Trophoblast cell (in vitro differentiated cells and primary cell): ENCODE measurements at regions not wholly inside any gene's neighbourhood (a gene's known extent, or its start where the extent isn't known, plus 50 kb on each side); places are given as distances from the start of the nearest gene placed in this dataset.

Experiments
- DNase-seq, 2 donors: peaks; one replicate each; pipeline ENCODE4 v3.0.0-alpha.2; 2016
- H2AFZ ChIP-seq: 2 replicates; pipeline ENCODE4 v1.6.1; 2013; ENCODE audit warnings: low read length, moderate library complexity, mild to moderate bottlenecking; ENCODE audit not compliant: insufficient read depth, poor library complexity
- H2AK5ac ChIP-seq: 2 replicates; pipeline ENCODE4 v1.6.1; 2013; ENCODE audit warnings: mild to moderate bottlenecking, low read length
- H2BK120ac ChIP-seq: 2 replicates; pipeline ENCODE4 v1.6.1; 2013; ENCODE audit warnings: low read length, mild to moderate bottlenecking, moderate library complexity; ENCODE audit not compliant: insufficient read depth, poor library complexity
- H2BK12ac ChIP-seq: 2 replicates; pipeline ENCODE4 v1.6.1; 2013; ENCODE audit warnings: mild to moderate bottlenecking, low read length, moderate library complexity
- H2BK5ac ChIP-seq: 2 replicates; pipeline ENCODE4 v1.6.1; 2013; ENCODE audit warnings: low read length, low read depth, moderate library complexity, mild to moderate bottlenecking; ENCODE audit not compliant: poor library complexity
- H3K14ac ChIP-seq: 2 replicates; pipeline ENCODE4 v1.6.1; 2013; ENCODE audit warnings: mild to moderate bottlenecking, low read length
- H3K18ac ChIP-seq: 2 replicates; pipeline ENCODE4 v1.6.1; 2013; ENCODE audit warnings: mild to moderate bottlenecking, low read length
- H3K23ac ChIP-seq: 2 replicates; pipeline ENCODE4 v1.6.1; 2013; ENCODE audit warnings: low read length
- H3K27ac ChIP-seq: 2 replicates; pipeline ENCODE4 v1.5.1; 2013; ENCODE audit warnings: low read depth, mild to moderate bottlenecking, inconsistent platforms, low read length, moderate library complexity
- H3K27me3 ChIP-seq: 2 replicates; pipeline ENCODE4 v1.6.1; 2013; ENCODE audit warnings: inconsistent platforms, mild to moderate bottlenecking, low read length, moderate library complexity; ENCODE audit not compliant: insufficient read depth
- H3K36me3 ChIP-seq, 2 experiments: 1 replicate in 1 of 2; 2 replicates in 1 of 2; pipeline ENCODE4 v1.6.1; 2013; ENCODE audit warnings: low read length in 2 of 2, mild to moderate bottlenecking in 2 of 2, moderate library complexity in 1 of 2; ENCODE audit not compliant: insufficient read depth in 2 of 2, control insufficient read depth in 1 of 2
- H3K4ac ChIP-seq: 2 replicates; pipeline ENCODE4 v1.6.1; 2013; ENCODE audit warnings: low read depth, mild to moderate bottlenecking, low read length, moderate library complexity
- H3K4me1 ChIP-seq, 2 experiments: 1 replicate in 1 of 2; 2 replicates in 1 of 2; pipeline ENCODE4 v1.6.1; 2013; ENCODE audit warnings: low read length in 2 of 2, mild to moderate bottlenecking in 2 of 2, moderate library complexity in 1 of 2; ENCODE audit not compliant: insufficient read depth in 2 of 2, control insufficient read depth in 1 of 2
- H3K4me2 ChIP-seq: 2 replicates; pipeline ENCODE4 v1.6.1; 2013; ENCODE audit warnings: inconsistent platforms, mild to moderate bottlenecking, low read length, moderate library complexity
- H3K4me3 ChIP-seq: 2 replicates; pipeline ENCODE4 v1.5.1; 2013; ENCODE audit warnings: mild to moderate bottlenecking, low read depth, low read length, inconsistent platforms
- H3K79me1 ChIP-seq: one replicate; pipeline ENCODE4 v1.6.1; 2013; ENCODE audit warnings: low read length
- H3K79me2 ChIP-seq: 2 replicates; pipeline ENCODE4 v1.6.1; 2013; ENCODE audit warnings: low read length, mild to moderate bottlenecking; ENCODE audit not compliant: control insufficient read depth, insufficient read depth, poor library complexity
- H3K9ac ChIP-seq: 2 replicates; pipeline ENCODE4 v1.6.1; 2013; ENCODE audit warnings: mild to moderate bottlenecking, low read length
- H3K9me3 ChIP-seq: 2 replicates; pipeline ENCODE4 v1.6.1; 2013; ENCODE audit warnings: low read depth, mild to moderate bottlenecking, control low read depth, inconsistent platforms, low read length; ENCODE audit not compliant: insufficient read depth
- H4K12ac ChIP-seq: 2 replicates; pipeline ENCODE4 v1.6.1; 2013; ENCODE audit warnings: low read depth, mild to moderate bottlenecking, low read length, moderate library complexity
- H4K8ac ChIP-seq: 2 replicates; pipeline ENCODE4 v1.6.1; 2013; ENCODE audit warnings: low read depth, mild to moderate bottlenecking, low read length, moderate library complexity
- H4K91ac ChIP-seq: one replicate; pipeline ENCODE4 v1.6.1; 2013; ENCODE audit warnings: low read depth, mild to moderate bottlenecking, low read length, moderate library complexity
- WGBS: extraction: QIAGEN DNeasy Blood & Tissue Kit; methylation state at CpG from one replicate; pipeline ENCODE4 v1.1.7; 2013; ENCODE audit warnings: missing lambda C conversion rate; ENCODE audit not compliant: insufficient read length, insufficient coverage; ENCODE audit errors: extremely low coverage; 5-methylcytosine and 5-hydroxymethylcytosine counted together

GRCh38 chr10:130885021-130885655 lies 426.4 kb downstream of the TCERG1L start:
- H3K23ac ChIP-seq, result no peak overlapping the region
- H4K12ac ChIP-seq, result no peak overlapping the region
- no peak overlapping the region for H3K4me2 ChIP-seq
- H3K27ac ChIP-seq, result no peak overlapping the region
- no peak overlapping the region for H4K8ac ChIP-seq
- H2BK120ac ChIP-seq, result no peak overlapping the region
- H3K9me3 ChIP-seq, result no peaks in the 10 kb centered on the region
- H3K18ac ChIP-seq, result no peak overlapping the region
- H3K79me2 ChIP-seq, result no peaks in the 10 kb centered on the region
- no peak overlapping the region for H3K4ac ChIP-seq
- no peak overlapping the region for H3K9ac ChIP-seq
- no peak overlapping the region for H3K4me3 ChIP-seq
- H2AFZ ChIP-seq, result no peak overlapping the region
- peaks cover 0 to 3% of the 10 kb centered on the region in 2 experiments for H3K4me1 ChIP-seq
- no peak for DNase-seq
- H3K36me3 ChIP-seq, result no peaks in the 10 kb centered on the region
- no peak overlapping the region for H2BK5ac ChIP-seq
- no CpG with 5 or more reads among the region's 22 CpGs for WGBS
- peak overlapping the region; percentile 42 for H4K91ac ChIP-seq
- H3K14ac ChIP-seq, result no peak overlapping the region
- no peak overlapping the region for H2BK12ac ChIP-seq
- H3K79me1 ChIP-seq, result peaks cover 2% of the 10 kb centered on the region
- no peak overlapping the region for H2AK5ac ChIP-seq
- no peaks in the 10 kb centered on the region for H3K27me3 ChIP-seq

DNA sequence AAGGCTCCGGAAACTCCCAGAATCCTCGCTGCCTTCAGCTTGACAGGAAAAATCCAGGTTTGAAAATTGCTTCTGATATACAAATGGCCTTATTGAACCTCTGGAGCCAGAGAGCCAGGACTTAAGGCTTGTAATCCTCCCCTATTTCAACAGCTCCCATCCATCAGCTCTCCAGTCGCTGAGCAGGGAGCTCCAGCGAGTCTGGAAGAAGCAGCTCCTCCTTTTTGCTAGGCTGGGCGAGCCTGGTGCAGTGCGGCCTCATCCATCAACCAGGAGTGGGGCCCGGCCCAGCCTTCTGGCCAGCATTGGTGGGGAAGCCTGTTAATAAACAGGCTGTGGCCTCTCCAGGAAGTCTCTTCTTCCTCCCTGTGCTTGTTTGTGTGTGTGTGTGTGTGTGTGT lies 424.4 kb downstream of the TCERG1L start:
- Histone ChIP-seq H3K27ac (no peak overlapping the region), H3K4me3 (no peak overlapping the region), H3K79me1 (peaks cover 2% of the 10 kb centered on the region), H3K27me3 (no peaks in the 10 kb centered on the region), H3K4me1 (peaks cover 0 to 3% of the 10 kb centered on the region in 2 experiments), H3K18ac (no peak overlapping the region), H3K4me2 (no peak overlapping the region), H2BK12ac (no peak overlapping the region), H2AFZ (no peak overlapping the region), H3K79me2 (no peaks in the 10 kb centered on the region), H4K91ac (no peak overlapping the region), H4K8ac (no peak overlapping the region), H3K14ac (no peak overlapping the region), H3K9me3 (no peaks in the 10 kb centered on the region), H3K36me3 (no peaks in the 10 kb centered on the region), H2AK5ac (no peak overlapping the region), H4K12ac (no peak overlapping the region), H3K9ac (no peak overlapping the region), H2BK5ac (no peak overlapping the region), H3K4ac (no peak overlapping the region), H3K23ac (no peak overlapping the region), H2BK120ac (no peak overlapping the region)
- WGBS, result no CpG with 5 or more reads among the region's 7 CpGs
- no peak for DNase-seq

DNA sequence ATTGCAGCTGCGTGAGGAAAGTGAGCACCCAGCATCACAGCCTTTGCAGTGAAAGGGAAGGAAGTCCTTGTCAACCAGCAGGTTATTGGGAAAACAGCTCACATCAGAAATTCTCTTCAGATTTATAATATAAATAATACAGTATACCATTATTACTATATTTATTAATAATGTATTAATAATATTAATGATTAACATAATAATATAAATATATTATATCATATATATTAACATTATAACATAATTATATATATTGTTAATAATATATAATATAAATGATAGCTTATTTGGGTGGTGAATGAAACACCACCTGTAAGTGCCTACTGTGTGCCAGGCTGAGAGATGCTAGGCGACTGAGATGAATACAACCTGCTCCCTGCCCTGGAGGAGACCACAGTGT lies 423.0 kb downstream of the TCERG1L start:
- H3K4me2 ChIP-seq, result no peak overlapping the region
- H3K9me3 ChIP-seq, result no peaks in the 10 kb centered on the region
- H3K27ac ChIP-seq, result no peak overlapping the region
- no peak overlapping the region for H3K23ac ChIP-seq
- no peak overlapping the region for H4K91ac ChIP-seq
- peaks cover 0 to 3% of the 10 kb centered on the region in 2 experiments for H3K4me1 ChIP-seq
- H2BK12ac ChIP-seq, result no peak overlapping the region
- H2BK120ac ChIP-seq, result no peak overlapping the region
- H2BK5ac ChIP-seq, result no peak overlapping the region
- no peak overlapping the region for H4K12ac ChIP-seq
- peaks cover 2% of the 10 kb centered on the region for H3K79me1 ChIP-seq
- no CpG with 5 or more reads among the region's 2 CpGs for WGBS
- no peak overlapping the region for H2AFZ ChIP-seq
- no peak for DNase-seq
- H3K79me2 ChIP-seq, result no peaks in the 10 kb centered on the region
- H3K36me3 ChIP-seq, result no peaks in the 10 kb centered on the region
- H2AK5ac ChIP-seq, result no peak overlapping the region
- no peak overlapping the region for H3K4me3 ChIP-seq
- H3K18ac ChIP-seq, result no peak overlapping the region
- no peak overlapping the region for H4K8ac ChIP-seq
- H3K14ac ChIP-seq, result no peak overlapping the region
- H3K9ac ChIP-seq, result no peak overlapping the region
- no peak overlapping the region for H3K4ac ChIP-seq
- H3K27me3 ChIP-seq, result no peaks in the 10 kb centered on the region

GRCh38 chr10:130889240-130889639 lies 422.3 kb downstream of the TCERG1L start:
- Histone ChIP-seq H3K9ac (no peak overlapping the region), H3K4ac (no peak overlapping the region), H4K8ac (no peak overlapping the region), H3K4me2 (no peak overlapping the region), H3K27me3 (no peaks in the 10 kb centered on the region), H2BK12ac (no peak overlapping the region), H3K27ac (no peak overlapping the region), H3K79me2 (no peaks in the 10 kb centered on the region), H2BK5ac (no peak overlapping the region), H3K14ac (no peak overlapping the region), H4K91ac (no peak overlapping the region), H3K23ac (no peak overlapping the region), H2BK120ac (no peak overlapping the region), H2AFZ (no peak overlapping the region), H2AK5ac (no peak overlapping the region), H3K18ac (no peak overlapping the region), H3K4me3 (no peak overlapping the region), H3K79me1 (peaks cover 2% of the 10 kb centered on the region), H4K12ac (no peak overlapping the region), H3K4me1 (peaks cover under 1 to 3% of the 10 kb centered on the region in 2 experiments), H3K36me3 (no peaks in the 10 kb centered on the region), H3K9me3 (no peaks in the 10 kb centered on the region)
- DNase-seq, result no peak
- WGBS, result no CpG with 5 or more reads among the region's 8 CpGs
